Muscle of back (tissue), 3 donors: ENCODE measurements at regions not wholly inside any gene's neighbourhood (a gene's known extent, or its start where the extent isn't known, plus 50 kb on each side); places are given as distances from the start of the nearest gene placed in this dataset.
"Not testable (repeated sequence)": the region's sequence is repeated elsewhere in the genome, so short reads cannot be mapped to it uniquely, and the experiment has no call there.

Experiments
- DNase-seq, 3 donors: peaks; one replicate each; pipeline versions ENCODE4 v3.0.0 to v3.0.0-alpha.2; 2013

GRCh38 chrY:7416406-7416805, 504.9 kb upstream of the AMELY start:
- DNase-seq: no peak

GRCh38 chrY:7415157-7415633, 503.6 kb upstream of the AMELY start:
- peak in 2 of 3 donors; percentile 14 to 53 for DNase-seq

- DNase-seq: no peak
Measured at GRCh38 chrY:7390056-7390455, 478.5 kb upstream of the AMELY start.

GRCh38 chrY:7382988-7383387, 471.4 kb upstream of the AMELY start:
- DNase-seq: peak in 1 of 3 donors; percentile 48

- no peak for DNase-seq
Measured at GRCh38 chrY:7377091-7377490, 465.5 kb upstream of the AMELY start.

GRCh38 chrY:7374485-7374884, 462.9 kb upstream of the AMELY start:
- peak in 1 of 3 donors; percentile 27 for DNase-seq

GRCh38 chrY:7371953-7372352, 460.4 kb upstream of the AMELY start:
- DNase-seq: not testable (repeated sequence)

- not testable (repeated sequence) for DNase-seq
Measured at GRCh38 chrY:7371026-7371425, 459.5 kb upstream of the AMELY start.

GRCh38 chrY:7359520-7359919, 448.0 kb upstream of the AMELY start:
- DNase-seq: no peak

GRCh38 chrY:7358103-7358752, 446.7 kb upstream of the AMELY start:
- peak in 1 of 3 donors; percentile 51 for DNase-seq

GRCh38 chrY:7355891-7356290, 444.3 kb upstream of the AMELY start:
- not testable (repeated sequence) for DNase-seq

GRCh38 chrY:7344661-7345060, 433.1 kb upstream of the AMELY start:
- DNase-seq: peak in 2 of 3 donors; percentile 46 to 79

- no peak for DNase-seq
Measured at GRCh38 chrY:7343261-7343660, 431.7 kb upstream of the AMELY start.

- not testable (repeated sequence) for DNase-seq
Measured at GRCh38 chrY:7342732-7343131, 431.2 kb upstream of the AMELY start.

- DNase-seq: no peak
Measured at GRCh38 chrY:7339391-7340087, 428.0 kb upstream of the AMELY start.

GRCh38 chrY:7336023-7336873, 424.7 kb upstream of the AMELY start:
- DNase-seq: no peak

GRCh38 chrY:7334449-7334848, 422.9 kb upstream of the AMELY start:
- no peak for DNase-seq

- DNase-seq: no peak
Measured at GRCh38 chrY:7326296-7327246, 415.0 kb upstream of the AMELY start.

- no peak for DNase-seq
Measured at GRCh38 chrY:7325531-7325930, 414.0 kb upstream of the AMELY start.

- DNase-seq: no peak
Measured at GRCh38 chrY:7320751-7321150, 409.2 kb upstream of the AMELY start.

GRCh38 chrY:7320171-7320570, 408.6 kb upstream of the AMELY start:
- not testable (repeated sequence) for DNase-seq
